HG02610 (cell line): ENCODE measurements at regions not wholly inside any gene's neighbourhood (a gene's known extent, or its start where the extent isn't known, plus 50 kb on each side); places are given as distances from the start of the nearest gene placed in this dataset.
"Not testable (repeated sequence)": the region's sequence is repeated elsewhere in the genome, so short reads cannot be mapped to it uniquely, and the experiment has no call there.

Experiments
- ATAC-seq: cut with Tn5 transposase; IDR thresholded peaks from one replicate; pipeline ENCODE4 v1.9.1; 2021; ENCODE audit warnings: mild to moderate bottlenecking, moderate library complexity; ENCODE audit not compliant: unreplicated experiment

DNA sequence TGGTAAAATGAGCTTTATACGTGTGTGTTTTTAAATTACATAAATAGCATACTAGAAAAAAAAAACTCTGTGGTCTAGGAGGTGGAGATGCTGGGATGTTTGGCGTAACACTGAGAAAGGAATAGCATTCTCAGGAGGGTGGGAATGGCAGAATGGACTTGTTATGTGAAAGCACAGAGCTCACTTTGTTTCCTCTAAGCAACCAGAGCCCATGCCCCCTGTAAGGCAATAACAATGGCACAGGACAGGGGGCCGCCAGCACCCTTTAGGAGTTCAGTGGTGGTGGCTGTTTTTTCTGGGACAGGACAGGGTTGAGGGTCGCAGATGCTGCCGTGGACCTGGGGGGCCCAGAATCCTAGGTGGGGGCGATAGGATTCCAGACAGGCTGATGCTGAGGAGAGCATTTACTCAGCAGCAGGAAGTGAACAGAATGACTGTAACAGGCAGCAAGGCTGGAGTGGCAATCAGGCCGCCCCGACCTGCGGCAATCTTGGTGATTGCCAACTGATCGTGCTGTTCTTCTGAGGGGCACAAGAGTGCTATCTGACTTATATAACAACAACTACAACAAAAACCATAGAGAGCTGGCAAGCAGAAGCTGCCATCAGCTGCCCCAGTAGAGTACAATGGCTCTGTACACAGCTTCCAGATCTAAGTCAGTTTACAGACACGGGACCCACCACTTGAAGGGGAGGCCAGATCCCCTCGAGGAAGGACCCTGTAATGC, 160.4 kb downstream of the UACA start:
- ATAC-seq, result no peak

DNA sequence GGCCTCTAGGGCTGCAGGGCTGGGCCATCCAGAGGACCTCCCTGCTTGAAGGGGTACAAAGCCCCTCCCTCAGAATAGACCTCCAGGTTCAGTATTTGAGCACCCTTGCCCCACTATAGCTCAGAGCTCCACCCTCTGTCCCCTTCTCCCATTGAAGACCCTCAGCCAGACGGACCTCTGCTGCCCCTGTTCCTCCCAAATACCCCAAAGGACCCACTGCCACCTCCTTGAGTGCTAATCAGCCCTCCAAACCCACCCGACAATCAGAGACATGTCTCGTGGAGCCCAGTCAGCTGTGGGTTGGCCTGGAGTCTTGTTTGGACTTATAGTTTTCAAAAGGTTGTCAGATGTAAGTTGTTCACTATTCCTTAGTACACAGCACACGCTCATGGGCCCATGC, 161.1 kb downstream of the UACA start:
- ATAC-seq, result no peak

DNA sequence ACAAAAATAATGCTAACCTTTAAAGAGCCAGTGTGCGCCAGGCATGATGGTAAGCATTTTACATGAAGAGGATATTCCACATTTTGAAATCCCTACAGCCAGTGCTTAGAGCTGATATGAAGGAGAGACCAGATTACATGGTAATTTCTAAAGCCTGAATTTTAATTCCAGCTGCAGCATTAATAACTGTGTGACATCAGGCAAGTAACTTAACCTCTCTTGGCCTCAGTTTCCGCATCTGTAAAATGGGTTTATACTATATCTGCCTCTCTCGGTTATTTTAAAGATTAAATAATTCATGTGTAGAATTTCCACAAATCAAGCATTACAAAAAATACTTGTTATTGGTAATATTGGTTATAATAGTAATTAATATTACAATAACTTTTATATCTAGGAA, 165.4 kb downstream of the UACA start:
- no peak for ATAC-seq

DNA sequence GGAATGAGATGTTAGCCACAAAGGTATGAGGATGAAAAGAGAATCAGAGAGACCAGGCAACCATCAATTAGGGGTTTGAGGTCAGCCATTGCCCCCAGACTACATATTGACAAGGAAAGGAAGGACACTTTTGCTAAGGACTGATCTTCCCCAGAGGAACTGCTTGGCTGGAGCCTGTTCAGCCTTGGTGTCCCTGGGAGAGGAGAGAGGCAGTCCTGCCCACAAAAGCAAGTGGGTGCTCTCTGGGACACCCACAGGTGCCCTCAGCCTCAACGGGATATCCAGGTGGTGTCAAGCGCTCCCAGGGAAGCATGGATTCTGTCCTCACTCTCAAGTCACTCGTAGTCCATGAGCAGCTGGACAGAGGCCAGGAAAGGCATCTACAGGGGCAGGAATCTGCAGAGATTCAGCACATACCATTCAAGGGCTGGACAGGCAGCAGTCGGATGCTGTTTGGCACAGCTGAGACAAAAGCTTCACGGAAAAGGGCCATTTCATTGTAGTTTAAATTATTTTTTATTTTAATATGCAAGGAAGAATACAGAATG, 166.2 kb downstream of the UACA start:
- ATAC-seq, result no peak

DNA sequence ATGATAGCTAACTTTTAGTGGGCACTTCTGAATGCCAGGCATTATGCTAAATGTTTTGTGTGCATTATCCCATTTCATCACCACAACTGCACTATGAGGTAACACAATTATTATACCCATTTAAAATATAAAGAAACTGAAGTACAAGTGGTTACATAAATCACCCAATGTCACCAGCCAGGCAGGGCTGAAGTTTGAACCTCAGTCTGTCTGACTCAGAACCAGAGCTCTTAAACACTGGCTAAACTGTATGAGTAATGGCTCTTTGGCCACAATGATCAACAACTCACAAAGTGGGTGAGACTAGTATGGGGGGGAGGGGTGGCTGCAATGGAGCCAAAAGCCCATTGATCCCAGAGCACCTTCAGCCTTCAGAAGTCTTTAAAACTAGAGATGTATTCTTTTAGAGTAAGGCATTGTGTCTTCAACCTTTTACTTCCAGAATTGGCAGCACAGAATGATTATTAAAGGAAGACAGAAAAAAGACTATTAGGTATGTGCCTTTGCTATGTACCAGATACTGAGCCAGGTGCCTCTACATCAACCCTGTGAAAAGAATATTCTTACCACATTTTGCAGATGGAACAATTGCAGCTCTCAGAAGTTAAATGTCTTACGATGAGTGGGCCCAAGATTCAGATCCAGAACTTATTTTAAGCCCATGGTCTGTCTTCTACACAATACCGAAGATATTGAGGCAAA, 166.9 kb downstream of the UACA start:
- ATAC-seq, result no peak

DNA sequence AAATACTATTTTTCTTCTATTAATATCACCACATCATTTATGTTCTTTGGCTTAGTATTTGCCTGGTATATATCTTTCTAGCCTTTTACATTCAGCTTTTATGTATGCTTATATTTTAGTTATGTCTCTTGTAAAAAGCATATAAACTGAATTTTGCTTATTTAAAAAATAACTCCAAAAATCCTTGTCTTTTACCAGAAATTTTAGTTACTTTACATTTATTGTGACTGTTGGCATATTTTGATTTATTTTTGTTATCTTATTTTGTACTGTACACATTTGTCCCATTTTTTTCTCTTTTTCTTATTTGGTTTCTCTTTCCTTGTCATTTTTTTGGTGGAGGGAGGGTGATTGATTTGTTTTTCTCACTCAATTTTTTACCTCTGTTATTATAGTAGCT, 169.6 kb downstream of the UACA start:
- no peak for ATAC-seq

DNA sequence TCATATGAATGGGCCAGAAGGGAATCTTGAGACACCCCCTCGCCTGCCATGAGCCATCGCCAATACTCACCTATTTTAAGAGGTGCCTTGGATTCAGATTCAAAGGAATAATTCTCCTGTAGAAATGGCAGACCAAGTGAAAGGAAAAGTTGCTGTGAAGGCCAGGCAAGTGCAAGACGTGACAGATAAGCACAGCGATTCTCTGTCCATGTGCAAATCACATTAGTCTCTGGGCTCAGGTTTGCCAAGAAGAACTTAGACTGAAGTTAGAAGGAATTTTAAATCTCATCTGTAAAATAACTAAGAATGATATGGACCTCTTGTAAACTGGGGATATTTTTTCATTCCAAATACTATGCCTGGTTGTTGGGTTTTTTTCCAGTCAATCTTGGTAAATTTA, 173.6 kb downstream of the UACA start:
- ATAC-seq, result no peak

DNA sequence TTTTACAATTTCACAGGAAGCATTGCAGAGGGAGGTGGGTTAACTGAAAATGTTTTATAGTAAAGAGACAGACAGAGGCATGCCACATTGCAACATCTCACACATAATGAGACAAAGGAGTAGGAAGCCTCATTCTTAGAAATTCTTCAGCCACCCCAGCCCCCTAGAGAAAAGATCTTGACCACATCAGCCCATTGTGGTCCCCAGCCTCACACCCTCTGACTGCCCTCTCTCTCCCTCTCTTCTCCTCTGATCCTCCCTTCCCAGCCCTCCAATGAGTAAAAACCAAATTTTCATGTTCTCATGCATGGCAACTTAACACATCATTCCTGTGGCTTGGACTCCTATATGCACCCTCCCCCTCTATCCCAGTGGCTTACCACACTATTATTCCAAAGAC, 174.1 kb downstream of the UACA start:
- ATAC-seq, result no peak

DNA sequence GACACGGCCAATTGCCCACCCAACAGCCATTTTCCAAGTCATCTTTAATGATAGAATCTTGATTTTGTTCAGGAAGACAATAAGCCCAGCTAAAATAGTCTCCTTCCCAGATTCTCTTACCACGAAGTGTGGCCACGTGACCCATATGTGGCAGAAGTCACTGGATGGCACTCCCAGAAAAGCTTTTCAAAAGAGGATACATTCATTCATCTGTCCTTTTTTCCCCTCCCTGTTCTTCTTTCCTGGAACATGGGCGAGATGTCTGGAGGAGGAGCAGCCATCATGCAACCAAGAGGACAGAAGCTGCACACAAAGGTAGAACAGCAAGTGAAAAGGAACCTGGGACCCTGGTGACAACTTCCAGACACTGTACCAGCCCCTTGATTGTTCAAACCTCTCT, 174.7 kb downstream of the UACA start:
- ATAC-seq, result no peak

DNA sequence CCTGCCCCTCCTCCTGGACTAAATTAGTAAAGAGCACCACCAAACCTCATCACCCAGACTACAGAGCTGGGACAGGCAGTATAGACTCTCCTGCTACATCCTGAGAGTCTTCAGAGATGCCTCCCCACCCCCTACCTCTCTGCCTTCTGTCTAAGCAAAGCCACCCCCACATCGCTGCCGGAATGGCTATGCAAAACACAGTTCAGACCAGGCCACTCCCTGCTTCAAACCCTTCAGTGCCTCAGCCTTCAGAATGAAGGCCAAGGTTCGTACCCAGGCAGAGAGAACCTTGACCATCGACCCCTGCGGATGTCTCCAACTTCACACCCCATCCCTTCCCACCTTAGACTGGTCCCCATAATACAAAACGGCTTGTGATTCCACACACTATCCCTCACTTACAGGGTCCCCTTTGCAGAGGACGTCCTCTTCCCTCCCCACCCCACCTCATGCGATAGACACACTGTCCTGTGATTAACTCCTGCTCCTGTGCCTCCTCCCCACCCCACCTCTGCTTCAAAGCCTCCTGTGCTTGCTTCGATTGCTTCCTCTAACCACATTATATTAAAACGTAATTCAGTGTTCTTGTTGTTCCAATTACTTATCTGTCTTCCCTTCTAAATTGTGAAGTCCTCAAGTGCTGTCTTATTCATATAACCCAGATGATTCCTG, 175.3 kb downstream of the UACA start:
- ATAC-seq, result no peak

DNA sequence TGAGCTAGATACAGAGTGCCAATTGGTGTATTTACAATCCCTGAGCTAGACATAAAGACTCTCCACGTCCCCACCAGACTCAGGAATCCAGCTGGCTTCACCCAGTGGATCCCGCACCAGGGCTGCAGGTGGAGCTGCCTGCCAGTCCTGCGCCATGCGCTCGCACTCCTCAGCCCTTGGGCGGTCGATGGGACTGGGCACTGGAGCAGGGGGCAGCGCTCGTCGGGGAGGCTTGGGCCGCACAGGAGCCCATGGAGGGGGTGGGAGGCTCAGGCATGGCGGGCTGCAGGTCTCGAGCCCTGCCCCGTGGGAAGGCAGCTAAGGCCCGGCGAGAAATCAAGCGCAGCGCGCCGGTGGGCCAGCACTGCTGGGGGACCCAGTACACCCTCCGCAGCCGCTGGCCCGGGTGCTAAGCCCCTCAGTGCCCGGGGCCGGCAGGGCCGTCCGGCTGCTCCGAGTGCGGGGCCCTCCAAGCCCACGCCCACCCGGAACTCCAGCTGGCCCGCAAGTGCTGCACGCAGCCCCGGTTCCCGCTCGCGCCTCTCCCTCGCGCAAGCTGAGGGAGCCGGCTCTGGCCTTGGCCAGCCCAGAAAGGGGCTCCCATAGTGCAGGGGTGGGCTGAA, 176.2 kb downstream of the UACA start:
- not testable (repeated sequence) for ATAC-seq

DNA sequence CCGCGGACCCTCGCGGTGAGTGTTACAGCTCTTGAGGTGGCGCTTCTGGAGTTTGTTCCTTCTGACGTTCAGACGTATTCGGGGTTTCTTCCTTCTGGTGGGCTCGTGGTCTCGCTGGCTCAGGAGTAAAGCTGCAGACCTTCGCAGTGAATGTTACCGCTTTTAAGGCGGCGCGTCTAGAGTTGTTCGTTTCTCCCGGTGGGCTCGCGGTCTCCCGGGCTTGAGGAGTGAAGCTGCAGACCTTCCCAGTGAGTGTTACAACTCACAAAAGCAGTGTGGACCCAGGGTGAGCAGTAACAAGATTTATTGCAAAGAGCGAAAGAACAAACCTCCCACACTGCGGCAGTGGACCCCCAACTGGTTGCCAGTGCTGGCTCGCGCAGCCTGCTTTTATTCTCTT, 177.1 kb downstream of the UACA start:
- ATAC-seq, result no peak

DNA sequence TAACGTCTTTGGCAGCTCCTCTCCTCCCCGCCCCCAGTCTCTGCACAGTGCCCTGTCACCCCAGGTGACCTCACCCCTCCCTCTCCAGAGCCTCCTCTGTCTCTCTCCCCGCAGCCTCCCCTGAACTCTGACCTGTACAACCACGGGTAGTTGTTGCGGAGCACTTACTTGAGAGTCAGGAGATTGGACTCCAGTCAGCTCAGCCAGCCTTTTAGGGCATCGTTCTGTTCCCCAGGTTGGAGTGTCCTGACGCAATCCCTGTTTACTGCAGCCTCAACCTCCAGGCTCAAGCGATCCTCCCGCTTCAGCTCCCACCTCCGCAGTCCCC, 177.7 kb downstream of the UACA start:
- no peak for ATAC-seq

DNA sequence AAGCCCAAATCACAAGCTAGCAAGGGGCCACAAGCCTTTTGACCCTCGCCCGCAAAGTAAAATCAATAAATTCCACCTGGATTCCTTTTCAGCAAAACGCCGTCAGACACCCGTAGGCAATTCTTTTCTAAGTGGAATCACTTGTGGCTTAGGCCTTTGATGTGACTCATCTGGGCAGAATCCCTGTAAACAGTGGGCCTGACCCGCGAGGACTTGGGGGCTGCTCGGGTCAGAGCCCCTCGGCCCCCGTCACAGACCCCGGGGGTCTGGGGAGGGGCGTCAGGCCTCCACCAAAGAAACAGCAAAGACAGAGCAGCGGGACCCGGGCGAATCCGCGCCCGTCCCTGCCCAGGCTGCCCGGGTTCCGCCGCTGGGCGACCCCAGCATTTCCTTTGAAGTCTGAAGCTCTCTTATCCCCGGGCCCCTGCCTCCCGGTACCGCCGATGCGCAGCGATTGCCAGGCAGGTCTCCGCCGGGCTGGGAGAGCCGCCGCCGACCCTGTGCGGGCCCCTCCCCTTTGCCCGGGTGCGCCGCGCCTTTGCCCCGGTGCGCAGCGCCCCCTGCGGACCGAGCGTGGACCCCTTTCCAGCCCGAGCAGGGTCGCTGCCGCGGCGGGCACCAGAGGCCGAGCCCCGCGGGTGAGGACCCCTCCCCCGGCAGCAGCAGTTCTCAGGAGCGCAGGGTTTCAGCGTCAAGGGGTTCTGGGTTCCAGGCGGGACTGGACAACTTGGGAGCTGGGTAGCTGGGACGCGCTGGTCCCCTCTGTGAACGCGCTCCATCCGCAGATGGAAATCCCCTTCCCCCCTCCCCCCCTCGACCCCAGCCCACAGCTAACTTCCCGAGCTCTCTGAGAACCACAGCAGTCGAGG, 178.3 kb downstream of the UACA start:
- ATAC-seq, result no peak

DNA sequence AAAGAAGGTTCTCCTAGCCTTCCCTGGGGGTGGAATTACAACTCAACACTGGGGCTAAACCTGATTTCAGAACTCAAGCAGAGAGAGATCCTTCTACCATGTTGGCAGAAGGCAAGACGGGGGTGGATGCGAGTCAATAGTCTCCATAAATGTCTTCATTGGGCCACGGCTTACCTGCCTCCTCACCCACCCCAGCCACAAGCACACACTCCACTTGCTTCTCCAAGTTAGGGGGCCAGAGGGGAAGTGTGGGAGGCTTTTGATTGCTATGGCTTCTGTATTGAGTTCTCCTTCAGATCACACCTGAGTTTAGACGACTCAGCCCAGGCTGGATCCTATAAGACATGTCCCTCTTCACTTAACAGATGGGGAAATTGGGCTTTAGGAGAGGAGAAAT, 178.9 kb downstream of the UACA start:
- no peak for ATAC-seq

DNA sequence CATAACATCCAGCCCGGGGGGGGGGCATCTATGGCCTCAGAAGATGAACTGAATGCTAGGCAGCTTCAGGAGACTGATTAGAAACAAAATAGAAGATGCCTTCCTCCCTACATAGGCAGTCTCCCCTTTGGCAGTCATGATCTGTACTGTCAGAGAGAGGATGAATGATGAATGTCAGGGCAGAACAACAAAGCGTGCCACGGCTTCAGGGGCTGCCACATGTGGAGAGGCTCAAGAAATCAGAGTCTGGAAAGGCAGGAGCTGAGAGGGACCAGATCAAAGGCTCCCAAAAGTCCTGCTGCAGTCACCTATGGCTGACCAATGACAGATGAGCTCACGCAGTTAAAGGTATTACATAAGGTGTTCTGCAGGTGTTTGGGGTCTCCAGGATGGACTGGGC, 180.4 kb downstream of the UACA start:
- ATAC-seq, result no peak

DNA sequence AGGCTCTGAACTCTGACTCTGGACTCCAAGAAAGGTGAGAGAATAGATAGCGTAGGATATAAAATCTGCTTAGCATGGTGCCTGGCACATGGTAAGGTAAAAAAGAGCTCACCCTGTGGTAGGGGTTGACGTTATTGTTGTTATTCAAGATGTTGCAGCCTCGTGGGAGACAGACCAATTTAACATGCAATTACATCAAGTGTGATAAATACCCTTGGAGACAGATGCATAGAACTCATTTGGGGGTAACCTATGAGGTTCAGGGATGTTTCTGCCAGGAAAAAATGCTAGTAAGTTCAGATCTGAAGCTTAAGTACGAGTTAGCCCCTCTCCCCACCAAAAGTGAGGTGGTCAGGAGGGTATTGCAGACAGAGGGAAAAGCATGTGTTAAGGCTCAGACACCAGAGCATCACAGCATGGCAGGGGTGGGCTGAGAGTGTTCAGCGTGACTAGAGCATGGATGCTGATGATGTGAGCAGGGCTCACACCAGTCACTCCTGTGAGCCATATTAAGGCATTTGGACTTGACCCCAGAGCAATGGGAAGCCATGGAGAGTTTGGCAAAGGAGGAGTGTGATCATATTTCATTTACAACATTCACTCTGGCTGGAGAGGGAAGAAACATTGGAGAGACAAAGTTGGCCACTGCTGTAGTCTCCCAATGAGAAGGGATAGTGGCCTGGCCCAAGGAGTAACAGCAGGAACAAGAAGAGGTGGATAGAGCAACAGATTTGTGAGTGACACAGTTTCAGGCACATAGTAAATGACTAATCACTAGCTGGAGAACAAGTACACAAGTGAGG, 181.0 kb downstream of the UACA start:
- no peak for ATAC-seq

DNA sequence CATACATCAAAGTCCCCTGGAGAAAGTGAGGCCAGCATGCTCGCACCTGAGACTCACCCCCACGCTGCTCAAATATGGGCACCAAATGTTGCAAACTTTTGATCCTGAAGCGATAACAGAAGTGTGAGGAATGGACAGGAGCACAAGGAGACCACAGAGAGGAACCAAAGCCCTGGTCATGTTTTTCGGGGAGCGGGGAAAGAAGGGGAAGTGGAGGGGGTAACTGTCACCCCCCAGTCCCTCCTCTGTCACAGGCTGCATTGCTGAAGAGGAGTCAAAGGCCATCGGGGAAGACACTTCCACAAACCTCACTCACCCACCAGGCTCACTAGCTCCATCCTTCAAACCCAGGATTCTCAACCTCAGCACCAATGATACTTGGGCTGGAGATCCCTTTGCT, 182.4 kb downstream of the UACA start:
- no peak for ATAC-seq

DNA sequence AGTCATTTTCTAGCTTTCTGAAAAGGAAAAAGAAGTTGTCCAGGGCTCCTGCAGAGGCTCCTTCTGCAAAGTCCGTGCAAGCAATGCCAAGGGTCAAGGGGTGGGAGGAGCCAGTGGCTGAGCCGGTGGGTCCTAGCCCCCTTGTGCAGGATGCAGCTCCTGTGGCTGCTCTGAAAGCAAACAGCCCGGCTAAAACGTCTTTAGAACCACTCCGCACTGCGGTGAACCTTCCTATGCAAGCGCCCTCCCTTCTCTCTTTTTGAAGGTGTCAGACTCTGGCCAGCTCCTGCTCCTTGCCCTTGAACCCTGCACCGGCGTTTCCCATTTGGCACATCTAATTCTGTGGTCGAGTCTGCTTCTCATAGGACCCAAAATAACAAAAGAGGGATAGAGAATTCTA, 183.1 kb downstream of the UACA start:
- ATAC-seq, result no peak

DNA sequence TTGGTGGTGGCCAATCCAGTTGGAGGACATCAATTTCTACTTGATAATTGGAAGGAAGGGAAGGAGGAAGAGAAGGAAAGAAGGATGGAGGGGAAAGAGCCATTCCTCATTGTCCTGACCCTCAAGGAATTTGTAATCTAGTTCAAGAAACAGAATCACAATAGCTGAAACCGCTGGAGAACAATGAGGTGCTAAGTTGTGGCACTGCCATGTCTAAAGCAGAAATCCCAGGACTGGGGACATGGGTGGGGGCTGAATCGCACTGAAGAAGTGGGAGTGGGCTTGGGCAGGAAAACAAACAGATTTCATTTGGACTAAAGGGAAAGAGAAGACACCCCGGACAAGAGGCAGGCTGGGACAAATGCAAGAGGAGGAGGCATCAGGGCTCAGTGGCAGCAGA, 183.6 kb downstream of the UACA start:
- ATAC-seq, result no peak
